ENCODE measurements at regions not wholly inside any gene's neighbourhood (a gene's known extent, or its start where the extent isn't known, plus 50 kb on each side); places are given as distances from the start of the nearest gene placed in this dataset.
"Not testable (repeated sequence)": the region's sequence is repeated elsewhere in the genome, so short reads cannot be mapped to it uniquely, and the experiment has no call there.

DNA sequence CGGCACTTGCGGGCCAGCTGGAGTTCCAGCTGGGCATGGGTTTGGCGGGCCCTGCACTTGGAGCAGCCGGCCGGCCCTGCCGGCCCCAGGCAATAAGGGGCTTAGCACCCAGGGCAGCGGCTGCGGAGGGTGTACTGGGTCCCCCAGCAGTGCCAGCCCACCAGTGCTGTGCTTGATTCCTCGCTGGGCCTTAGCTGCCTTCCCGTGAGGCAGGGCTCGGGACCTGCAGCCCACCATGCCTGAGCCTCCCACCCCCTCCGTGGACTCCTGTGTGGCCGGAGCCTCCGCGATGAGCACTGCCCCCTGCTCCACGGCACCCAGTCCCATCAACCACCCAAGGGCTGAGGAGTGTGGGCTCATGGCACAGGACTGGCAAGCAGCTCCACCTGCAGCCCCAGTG lies 118.1 kb upstream of the RIOK2 start:
- TF ChIP-seq, protein P1, sequence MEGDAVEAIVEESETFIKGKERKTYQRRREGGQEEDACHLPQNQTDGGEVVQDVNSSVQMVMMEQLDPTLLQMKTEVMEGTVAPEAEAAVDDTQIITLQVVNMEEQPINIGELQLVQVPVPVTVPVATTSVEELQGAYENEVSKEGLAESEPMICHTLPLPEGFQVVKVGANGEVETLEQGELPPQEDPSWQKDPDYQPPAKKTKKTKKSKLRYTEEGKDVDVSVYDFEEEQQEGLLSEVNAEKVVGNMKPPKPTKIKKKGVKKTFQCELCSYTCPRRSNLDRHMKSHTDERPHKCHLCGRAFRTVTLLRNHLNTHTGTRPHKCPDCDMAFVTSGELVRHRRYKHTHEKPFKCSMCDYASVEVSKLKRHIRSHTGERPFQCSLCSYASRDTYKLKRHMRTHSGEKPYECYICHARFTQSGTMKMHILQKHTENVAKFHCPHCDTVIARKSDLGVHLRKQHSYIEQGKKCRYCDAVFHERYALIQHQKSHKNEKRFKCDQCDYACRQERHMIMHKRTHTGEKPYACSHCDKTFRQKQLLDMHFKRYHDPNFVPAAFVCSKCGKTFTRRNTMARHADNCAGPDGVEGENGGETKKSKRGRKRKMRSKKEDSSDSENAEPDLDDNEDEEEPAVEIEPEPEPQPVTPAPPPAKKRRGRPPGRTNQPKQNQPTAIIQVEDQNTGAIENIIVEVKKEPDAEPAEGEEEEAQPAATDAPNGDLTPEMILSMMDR (IDR thresholded peaks at IDR 0.05), result not testable (repeated sequence)
- not testable (repeated sequence) for TF ChIP-seq POLR2A (IDR thresholded peaks at IDR 0.05)
